NT2/D1 (cell line): ENCODE measurements at regions not wholly inside any gene's neighbourhood (a gene's known extent, or its start where the extent isn't known, plus 50 kb on each side); places are given as distances from the start of the nearest gene placed in this dataset.

Experiments used
- SUZ12 ChIP-seq: IDR thresholded peaks from 2 replicates; pipeline ENCODE4 v1.6.1; 2011; ENCODE audit not compliant: insufficient read length, insufficient read depth; ENCODE audit errors: extremely low read depth
- ZNF274 ChIP-seq: IDR thresholded peaks from 2 replicates; pipeline ENCODE4 v1.6.1; 2011; ENCODE audit warnings: mild to moderate bottlenecking, low read depth, low read length

DNA sequence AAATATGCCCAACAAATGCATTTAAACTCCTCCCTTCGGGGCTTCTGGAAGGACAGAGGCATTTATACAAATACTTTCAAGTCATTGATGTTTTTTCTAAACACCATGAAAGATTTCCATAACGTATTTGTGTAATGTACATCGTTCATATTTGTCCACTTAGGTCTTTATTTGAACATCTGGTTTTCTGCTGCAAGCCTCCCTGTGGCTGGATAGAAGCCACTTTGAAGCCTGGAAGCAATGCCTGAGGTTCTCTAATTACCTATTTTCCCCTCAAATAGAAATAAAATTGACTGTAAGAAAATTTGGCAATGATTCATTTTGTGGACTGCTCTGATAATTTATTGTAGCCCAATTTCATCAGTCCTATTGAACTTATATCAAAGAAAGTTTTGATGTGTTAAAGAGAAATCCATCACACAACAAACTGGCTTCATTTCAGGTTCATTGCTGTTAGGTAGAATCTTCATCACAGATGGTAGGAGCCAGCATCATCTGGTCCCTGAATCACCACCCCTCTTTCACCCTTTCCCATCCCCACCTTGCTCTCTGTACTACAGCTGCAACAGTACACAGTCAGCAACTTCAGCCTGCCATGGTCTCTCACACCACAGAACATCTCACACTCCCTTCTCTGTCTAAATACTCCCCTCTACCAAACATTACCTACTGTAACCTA is 186.0 kb upstream of the MGMT start:
- TF ChIP-seq SUZ12 (no peak), ZNF274 (no peak)
